ENCODE measurements at regions not wholly inside any gene's neighbourhood (a gene's known extent, or its start where the extent isn't known, plus 50 kb on each side); places are given as distances from the start of the nearest gene placed in this dataset.
A peak's percentile ranks its signal among the peaks of the same experiment; 100 is the strongest.

DNA sequence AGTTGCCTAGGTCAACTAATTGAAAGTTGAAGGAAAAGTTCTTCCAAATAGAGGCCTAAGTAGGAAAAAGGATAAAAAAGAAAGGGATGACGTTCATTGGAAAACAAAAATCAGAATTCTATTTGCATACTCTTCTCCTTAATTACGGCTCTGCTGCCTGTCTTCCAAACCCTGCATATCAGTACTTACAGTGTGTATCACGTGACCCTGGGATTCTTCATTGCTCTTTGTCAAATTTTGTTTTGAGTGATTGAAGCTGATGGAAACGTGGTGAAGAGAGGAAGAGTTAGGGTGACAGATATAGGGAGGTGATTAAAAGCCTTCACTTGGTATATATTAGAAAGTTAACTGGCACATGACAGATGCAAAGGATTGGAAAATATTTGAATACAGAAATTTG lies 97.9 kb downstream of the ZNF92 start (continued):
- TF ChIP-seq, protein P1, sequence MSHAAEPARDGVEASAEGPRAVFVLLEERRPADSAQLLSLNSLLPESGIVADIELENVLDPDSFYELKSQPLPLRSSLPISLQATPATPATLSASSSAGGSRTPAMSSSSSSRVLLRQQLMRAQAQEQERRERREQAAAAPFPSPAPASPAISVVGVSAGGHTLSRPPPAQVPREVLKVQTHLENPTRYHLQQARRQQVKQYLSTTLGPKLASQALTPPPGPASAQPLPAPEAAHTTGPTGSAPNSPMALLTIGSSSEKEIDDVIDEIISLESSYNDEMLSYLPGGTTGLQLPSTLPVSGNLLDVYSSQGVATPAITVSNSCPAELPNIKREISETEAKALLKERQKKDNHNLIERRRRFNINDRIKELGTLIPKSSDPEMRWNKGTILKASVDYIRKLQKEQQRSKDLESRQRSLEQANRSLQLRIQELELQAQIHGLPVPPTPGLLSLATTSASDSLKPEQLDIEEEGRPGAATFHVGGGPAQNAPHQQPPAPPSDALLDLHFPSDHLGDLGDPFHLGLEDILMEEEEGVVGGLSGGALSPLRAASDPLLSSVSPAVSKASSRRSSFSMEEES (CRISPR knock-in tag; IDR thresholded peaks at IDR 0.05): peak; percentile 89
- peak; percentile 76 for TF ChIP-seq RAD51 (IDR thresholded peaks at IDR 0.05; ENCODE audit: borderline replicate concordance, low read depth)
- no peak for TF ChIP-seq SMAD4 (CRISPR knock-in tag; conservative IDR thresholded peaks at IDR 0.05)
- TF ChIP-seq CBFA2T2 (conservative IDR thresholded peaks at IDR 0.05): peak; percentile 36; the same call in 1 of the 2 replicates
- TF ChIP-seq, protein P2, sequence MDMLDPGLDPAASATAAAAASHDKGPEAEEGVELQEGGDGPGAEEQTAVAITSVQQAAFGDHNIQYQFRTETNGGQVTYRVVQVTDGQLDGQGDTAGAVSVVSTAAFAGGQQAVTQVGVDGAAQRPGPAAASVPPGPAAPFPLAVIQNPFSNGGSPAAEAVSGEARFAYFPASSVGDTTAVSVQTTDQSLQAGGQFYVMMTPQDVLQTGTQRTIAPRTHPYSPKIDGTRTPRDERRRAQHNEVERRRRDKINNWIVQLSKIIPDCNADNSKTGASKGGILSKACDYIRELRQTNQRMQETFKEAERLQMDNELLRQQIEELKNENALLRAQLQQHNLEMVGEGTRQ (CRISPR knock-in tag; IDR thresholded peaks at IDR 0.05): peak; percentile 45
- TF ChIP-seq, protein P3, sequence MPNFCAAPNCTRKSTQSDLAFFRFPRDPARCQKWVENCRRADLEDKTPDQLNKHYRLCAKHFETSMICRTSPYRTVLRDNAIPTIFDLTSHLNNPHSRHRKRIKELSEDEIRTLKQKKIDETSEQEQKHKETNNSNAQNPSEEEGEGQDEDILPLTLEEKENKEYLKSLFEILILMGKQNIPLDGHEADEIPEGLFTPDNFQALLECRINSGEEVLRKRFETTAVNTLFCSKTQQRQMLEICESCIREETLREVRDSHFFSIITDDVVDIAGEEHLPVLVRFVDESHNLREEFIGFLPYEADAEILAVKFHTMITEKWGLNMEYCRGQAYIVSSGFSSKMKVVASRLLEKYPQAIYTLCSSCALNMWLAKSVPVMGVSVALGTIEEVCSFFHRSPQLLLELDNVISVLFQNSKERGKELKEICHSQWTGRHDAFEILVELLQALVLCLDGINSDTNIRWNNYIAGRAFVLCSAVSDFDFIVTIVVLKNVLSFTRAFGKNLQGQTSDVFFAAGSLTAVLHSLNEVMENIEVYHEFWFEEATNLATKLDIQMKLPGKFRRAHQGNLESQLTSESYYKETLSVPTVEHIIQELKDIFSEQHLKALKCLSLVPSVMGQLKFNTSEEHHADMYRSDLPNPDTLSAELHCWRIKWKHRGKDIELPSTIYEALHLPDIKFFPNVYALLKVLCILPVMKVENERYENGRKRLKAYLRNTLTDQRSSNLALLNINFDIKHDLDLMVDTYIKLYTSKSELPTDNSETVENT (CRISPR knock-in tag; IDR thresholded peaks at IDR 0.05): no peak

All from K562 (cell line).